Karpas-422 (cell line): ENCODE measurements at regions not wholly inside any gene's neighbourhood (a gene's known extent, or its start where the extent isn't known, plus 50 kb on each side); places are given as distances from the start of the nearest gene placed in this dataset.

Source experiments
- DNase-seq: peaks from one replicate; pipeline ENCODE4 v3.0.0-alpha.2; 2015
- H2AFZ ChIP-seq: fragments of 200-600 bp; sonication (generic); 2 replicates; pipeline ENCODE4 v1.6.1; 2014; ENCODE audit warnings: antibody characterized with exemption, low read length, mixed read lengths
- H3K27ac ChIP-seq: fragments of 200-600 bp; sonication (generic); 2 replicates; pipeline ENCODE4 v1.5.1; 2014; ENCODE audit warnings: mild to moderate bottlenecking, low read length, moderate library complexity
- H3K27me3 ChIP-seq: fragments of 200-600 bp; sonication (generic); 2 replicates; pipeline ENCODE4 v1.6.1; 2014; ENCODE audit warnings: low read length, mixed read lengths
- H3K36me3 ChIP-seq: fragments of 200-600 bp; sonication (generic); 2 replicates; pipeline ENCODE4 v1.6.1; 2014; ENCODE audit warnings: low read length, mixed read lengths; ENCODE audit not compliant: insufficient read depth
- H3K4me1 ChIP-seq: fragments of 200-600 bp; sonication (generic); 2 replicates; pipeline ENCODE4 v1.6.1; 2014; ENCODE audit warnings: mild to moderate bottlenecking, low read length, mixed read lengths
- H3K4me2 ChIP-seq: fragments of 200-600 bp; sonication (generic); 2 replicates; pipeline ENCODE4 v1.6.1; 2014; ENCODE audit warnings: low read length, low read depth, mild to moderate bottlenecking; ENCODE audit not compliant: poor library complexity, severe bottlenecking
- H3K4me3 ChIP-seq: fragments of 200-600 bp; sonication (generic); 2 replicates; pipeline ENCODE4 v1.5.1; 2014; ENCODE audit warnings: mild to moderate bottlenecking, antibody characterized with exemption, low read length, mixed read lengths
- H3K79me2 ChIP-seq: fragments of 200-600 bp; sonication (generic); 2 replicates; pipeline ENCODE4 v1.6.1; 2014; ENCODE audit warnings: mild to moderate bottlenecking, low read length, mixed read lengths
- H3K9ac ChIP-seq: fragments of 200-600 bp; sonication (generic); 2 replicates; pipeline ENCODE4 v1.6.0; 2014; ENCODE audit warnings: low read length
- H3K9me2 ChIP-seq: fragments of 200-600 bp; sonication (generic), shearing (Covaris generic); replicated peaks from 2 replicates; pipeline ENCODE4 v1.6.0; 2014; ENCODE audit warnings: mild to moderate bottlenecking, low read length, moderate library complexity; ENCODE audit not compliant: insufficient read depth
- H3K9me3 ChIP-seq: fragments of 300-700, 200-600 bp; sonication (generic); 2 replicates; pipeline ENCODE4 v1.6.1; 2014; ENCODE audit warnings: low read length, mixed read lengths
- H4K20me1 ChIP-seq: fragments of 200-600 bp; sonication (generic); 2 replicates; pipeline ENCODE4 v1.6.1; 2014; ENCODE audit warnings: mild to moderate bottlenecking, antibody characterized with exemption, low read length, low read depth; ENCODE audit not compliant: insufficient read depth

DNA sequence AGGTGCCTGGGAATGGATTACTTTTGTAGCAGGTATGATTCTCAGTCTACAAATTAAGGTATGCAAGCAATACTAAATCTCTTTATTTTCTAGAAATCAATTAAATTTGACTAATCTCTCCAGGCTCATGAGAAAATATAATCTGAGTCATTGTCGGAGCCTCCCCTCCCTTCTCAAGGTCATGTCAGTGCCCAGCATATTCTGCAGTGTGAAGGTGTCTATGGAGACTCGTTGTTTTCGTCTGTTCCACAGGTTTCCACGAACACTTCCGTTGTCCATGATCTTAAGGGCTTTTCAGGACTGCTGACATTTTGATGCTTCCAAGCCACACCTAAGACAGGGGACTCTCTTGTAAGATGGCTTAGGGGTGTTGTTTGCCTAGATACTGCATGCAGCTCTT is 56.6 kb upstream of the SCOC start:
- Histone ChIP-seq H2AFZ (no peak overlapping the region), H3K9ac (no peak overlapping the region), H3K4me3 (no peak overlapping the region), H3K4me2 (no peak overlapping the region), H3K4me1 (peaks cover 9% of the 10 kb centered on the region), H3K27me3 (peaks cover 5% of the 10 kb centered on the region; the same call in 1 of the 2 replicates), H3K9me2 (no peaks in the 10 kb centered on the region), H3K9me3 (no peaks in the 10 kb centered on the region), H3K79me2 (no peaks in the 10 kb centered on the region), H3K27ac (no peak overlapping the region), H3K36me3 (no peaks in the 10 kb centered on the region), H4K20me1 (no peaks in the 10 kb centered on the region)
- no peak for DNase-seq

GRCh38 chr4:140315970-140316369 is 57.5 kb upstream of the SCOC start:
- no peak for DNase-seq
- H3K36me3 ChIP-seq: no peaks in the 10 kb centered on the region
- no peaks in the 10 kb centered on the region for H3K79me2 ChIP-seq
- H3K27me3 ChIP-seq: no peaks in the 10 kb centered on the region
- no peak overlapping the region for H3K4me2 ChIP-seq
- H3K9ac ChIP-seq: no peak overlapping the region
- H3K27ac ChIP-seq: no peak overlapping the region
- H3K4me3 ChIP-seq: no peak overlapping the region
- H3K4me1 ChIP-seq: peaks cover 9% of the 10 kb centered on the region
- H2AFZ ChIP-seq: no peak overlapping the region
- no peaks in the 10 kb centered on the region for H3K9me3 ChIP-seq
- H4K20me1 ChIP-seq: no peaks in the 10 kb centered on the region
- H3K9me2 ChIP-seq: no peaks in the 10 kb centered on the region

DNA sequence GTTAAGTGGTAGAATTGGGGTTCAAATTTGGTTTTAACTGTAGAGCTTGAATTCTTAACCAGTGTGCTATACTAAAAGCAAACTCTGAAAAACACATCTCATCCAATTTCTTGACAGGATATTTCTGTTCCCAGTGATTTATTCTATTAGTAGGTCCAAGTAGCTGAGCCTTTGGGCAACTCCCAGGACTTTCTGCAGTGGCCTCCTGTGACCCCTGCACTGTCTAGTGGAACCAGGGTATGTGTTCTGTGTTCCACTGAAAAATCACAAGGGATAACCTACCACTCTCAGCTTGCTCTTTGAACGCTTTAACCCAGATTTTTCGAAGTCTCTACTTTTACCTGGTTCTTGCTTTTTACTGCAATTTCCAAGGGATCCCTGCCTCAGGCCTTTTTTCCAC is 58.0 kb upstream of the SCOC start:
- Histone ChIP-seq H3K4me2 (no peak overlapping the region), H3K4me3 (no peak overlapping the region), H2AFZ (no peak overlapping the region), H3K79me2 (no peaks in the 10 kb centered on the region), H3K9me3 (no peaks in the 10 kb centered on the region), H3K9ac (no peak overlapping the region), H3K9me2 (no peaks in the 10 kb centered on the region), H3K27ac (no peak overlapping the region), H4K20me1 (no peaks in the 10 kb centered on the region), H3K27me3 (no peaks in the 10 kb centered on the region), H3K4me1 (peaks cover 9% of the 10 kb centered on the region), H3K36me3 (no peaks in the 10 kb centered on the region)
- no peak for DNase-seq

DNA sequence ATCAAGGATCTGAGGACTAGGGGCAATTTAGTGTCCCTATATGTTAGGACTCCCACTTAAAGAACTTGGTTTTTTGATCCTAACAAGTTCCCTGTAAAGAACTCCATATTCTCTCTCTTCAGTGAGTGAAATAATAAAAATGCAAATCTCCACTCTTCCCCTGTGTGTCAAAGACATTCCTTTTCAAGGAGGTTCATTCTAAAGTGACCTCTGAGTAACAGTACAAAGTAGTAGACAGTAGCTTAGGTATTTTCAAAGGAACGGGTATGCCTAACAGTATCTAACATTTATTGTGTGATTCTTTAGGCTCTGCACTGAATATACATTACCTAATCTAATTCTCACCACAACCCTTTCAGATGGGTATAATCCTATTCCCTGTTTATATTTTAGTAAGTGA is 58.4 kb upstream of the SCOC start:
- Histone ChIP-seq H3K9me2 (no peaks in the 10 kb centered on the region), H3K4me1 (peaks cover 9% of the 10 kb centered on the region), H3K79me2 (no peaks in the 10 kb centered on the region), H4K20me1 (no peaks in the 10 kb centered on the region), H3K27ac (no peak overlapping the region), H3K9ac (no peak overlapping the region), H3K36me3 (no peaks in the 10 kb centered on the region), H3K4me2 (no peak overlapping the region), H3K27me3 (no peaks in the 10 kb centered on the region), H2AFZ (no peak overlapping the region), H3K9me3 (no peaks in the 10 kb centered on the region), H3K4me3 (no peak overlapping the region)
- no peak for DNase-seq

- Histone ChIP-seq H2AFZ (no peak overlapping the region), H3K36me3 (no peaks in the 10 kb centered on the region), H3K9ac (no peak overlapping the region), H3K9me2 (no peaks in the 10 kb centered on the region), H3K4me2 (no peak overlapping the region), H4K20me1 (no peaks in the 10 kb centered on the region), H3K27ac (no peak overlapping the region), H3K27me3 (no peaks in the 10 kb centered on the region), H3K9me3 (no peaks in the 10 kb centered on the region), H3K4me1 (peaks cover 9% of the 10 kb centered on the region), H3K4me3 (no peak overlapping the region), H3K79me2 (no peaks in the 10 kb centered on the region)
- peak; percentile 54 for DNase-seq
Observed at GRCh38 chr4:140312100-140312499, 61.3 kb upstream of the SCOC start.

- H3K36me3 ChIP-seq: no peaks in the 10 kb centered on the region
- H3K79me2 ChIP-seq: no peaks in the 10 kb centered on the region
- H3K9me3 ChIP-seq: no peaks in the 10 kb centered on the region
- DNase-seq: no peak
- H3K9ac ChIP-seq: no peak overlapping the region
- no peak overlapping the region for H2AFZ ChIP-seq
- H3K4me2 ChIP-seq: no peak overlapping the region
- H3K27ac ChIP-seq: no peak overlapping the region
- no peak overlapping the region for H3K4me3 ChIP-seq
- H3K4me1 ChIP-seq: peaks cover 9% of the 10 kb centered on the region
- H3K9me2 ChIP-seq: no peaks in the 10 kb centered on the region
- no peaks in the 10 kb centered on the region for H3K27me3 ChIP-seq
- no peaks in the 10 kb centered on the region for H4K20me1 ChIP-seq
Observed at GRCh38 chr4:140311257-140311835, 62.1 kb upstream of the SCOC start.

GRCh38 chr4:140309124-140309870 is 64.1 kb upstream of the SCOC start:
- no peaks in the 10 kb centered on the region for H3K79me2 ChIP-seq
- H3K27ac ChIP-seq: no peak overlapping the region
- no peaks in the 10 kb centered on the region for H3K27me3 ChIP-seq
- H3K36me3 ChIP-seq: no peaks in the 10 kb centered on the region
- H4K20me1 ChIP-seq: no peaks in the 10 kb centered on the region
- H3K4me1 ChIP-seq: peaks cover 9% of the 10 kb centered on the region
- no peaks in the 10 kb centered on the region for H3K9me3 ChIP-seq
- no peak overlapping the region for H3K9ac ChIP-seq
- no peak overlapping the region for H3K4me2 ChIP-seq
- H3K9me2 ChIP-seq: no peaks in the 10 kb centered on the region
- H3K4me3 ChIP-seq: no peak overlapping the region
- no peak overlapping the region for H2AFZ ChIP-seq
- DNase-seq: no peak

DNA sequence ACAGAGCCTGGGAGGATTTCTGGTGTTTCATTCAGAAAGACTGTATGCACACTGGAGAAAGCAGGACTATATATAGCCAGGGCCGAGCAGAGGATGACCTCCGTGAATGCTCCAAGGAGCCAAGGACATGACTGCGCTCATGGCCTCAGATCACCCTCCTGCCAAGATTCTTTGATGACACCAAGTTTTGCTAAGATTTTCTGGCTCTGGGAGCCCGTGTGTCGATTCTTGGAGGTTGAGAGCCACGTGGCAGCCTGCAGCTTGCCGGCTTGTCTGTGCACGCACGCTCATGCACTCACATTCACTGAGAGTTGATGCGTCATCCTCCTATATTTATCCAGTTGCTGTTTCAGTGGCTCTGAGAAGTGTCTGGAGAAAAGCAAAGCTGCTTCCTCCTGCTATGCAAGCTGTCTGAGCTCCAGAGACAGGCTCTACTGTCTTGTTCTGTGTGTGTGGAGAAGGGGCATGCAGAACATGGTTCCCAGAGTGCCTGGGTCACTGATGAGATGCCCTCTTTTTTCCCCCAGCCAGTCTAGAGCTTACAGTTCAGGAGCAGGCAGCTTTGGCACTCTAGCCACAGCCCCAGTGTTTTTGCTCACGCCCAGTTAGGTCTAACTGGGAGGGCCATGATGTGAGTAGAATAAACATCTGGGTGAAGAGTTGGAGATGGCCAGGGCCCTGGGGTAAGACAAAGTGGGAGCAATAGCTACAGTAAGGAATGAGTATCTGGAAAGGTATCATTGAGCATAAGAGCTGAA is 64.9 kb upstream of the SCOC start:
- H3K36me3 ChIP-seq: no peaks in the 10 kb centered on the region
- H3K4me1 ChIP-seq: peaks cover 9% of the 10 kb centered on the region
- DNase-seq: no peak
- H3K79me2 ChIP-seq: no peaks in the 10 kb centered on the region
- no peaks in the 10 kb centered on the region for H3K9me2 ChIP-seq
- H3K9ac ChIP-seq: no peak overlapping the region
- H3K9me3 ChIP-seq: no peaks in the 10 kb centered on the region
- H4K20me1 ChIP-seq: no peaks in the 10 kb centered on the region
- H2AFZ ChIP-seq: no peak overlapping the region
- no peaks in the 10 kb centered on the region for H3K27me3 ChIP-seq
- H3K4me3 ChIP-seq: no peak overlapping the region
- H3K4me2 ChIP-seq: no peak overlapping the region
- no peak overlapping the region for H3K27ac ChIP-seq
